Putamen (tissue), 1 donor: ENCODE measurements at regions not wholly inside any gene's neighbourhood (a gene's known extent, or its start where the extent isn't known, plus 50 kb on each side); places are given as distances from the start of the nearest gene placed in this dataset.

Experiments used
- DNase-seq: peaks from one replicate; pipeline ENCODE4 v3.0.0-alpha.2; 2016; ENCODE audit warnings: low spot score

DNA sequence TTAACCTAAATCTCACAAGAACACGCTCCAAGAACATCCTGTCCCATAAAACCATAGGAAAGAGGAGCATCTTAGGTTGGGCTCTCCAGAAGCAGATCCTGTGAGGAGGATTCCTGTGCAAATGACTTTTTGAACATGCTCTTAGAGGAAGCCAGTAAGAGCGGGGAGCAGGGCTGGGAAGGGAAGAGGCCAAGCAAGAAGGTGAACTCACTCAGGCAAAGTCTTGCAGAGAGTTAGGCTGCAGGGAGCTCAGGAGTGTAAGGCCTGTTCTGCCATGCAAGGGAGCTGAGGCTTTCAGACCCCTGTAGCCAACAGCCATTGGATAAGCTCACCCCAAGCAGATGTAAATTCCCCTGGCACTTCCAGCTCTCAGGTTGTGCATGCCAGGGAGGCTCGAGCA, 63.6 kb upstream of the LY86 start:
- DNase-seq = no peak

DNA sequence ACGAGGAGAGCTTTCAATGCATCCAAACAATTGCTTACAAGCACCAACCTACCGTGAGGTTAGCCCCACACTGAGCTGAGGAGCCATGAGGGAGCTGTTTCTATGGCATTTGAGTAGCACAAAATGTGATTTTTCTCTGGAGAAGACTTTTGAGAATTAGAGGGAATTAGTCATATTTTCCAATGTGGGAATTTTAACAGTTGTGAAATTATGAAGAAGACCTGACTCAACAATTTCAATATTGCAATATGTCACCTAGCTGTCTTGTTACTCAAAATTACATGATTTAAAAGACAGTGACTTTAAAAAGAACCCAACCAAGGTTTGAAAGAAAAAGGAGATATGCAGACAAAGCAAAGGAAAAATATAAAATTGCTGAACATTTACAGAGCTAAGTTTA, 62.6 kb upstream of the LY86 start:
- DNase-seq = peak; percentile 56

DNA sequence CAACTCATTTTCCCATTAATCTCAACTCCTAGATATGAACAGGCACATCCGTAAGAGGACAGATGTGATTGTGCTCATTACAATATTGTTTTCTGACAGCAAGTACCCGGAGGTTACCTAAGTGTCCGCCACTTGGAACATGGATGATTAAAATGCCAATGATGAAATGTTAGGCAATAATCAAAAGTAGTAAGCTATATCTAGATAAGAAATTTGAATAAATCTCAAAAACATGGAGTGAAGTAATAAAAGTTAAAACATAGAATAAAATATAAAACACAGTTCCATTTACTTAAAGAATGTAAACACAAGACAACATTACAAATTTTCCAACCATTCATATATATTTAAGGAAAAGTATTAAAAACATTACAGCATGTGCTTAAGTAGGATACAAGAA, 59.2 kb upstream of the LY86 start:
- DNase-seq = no peak

DNA sequence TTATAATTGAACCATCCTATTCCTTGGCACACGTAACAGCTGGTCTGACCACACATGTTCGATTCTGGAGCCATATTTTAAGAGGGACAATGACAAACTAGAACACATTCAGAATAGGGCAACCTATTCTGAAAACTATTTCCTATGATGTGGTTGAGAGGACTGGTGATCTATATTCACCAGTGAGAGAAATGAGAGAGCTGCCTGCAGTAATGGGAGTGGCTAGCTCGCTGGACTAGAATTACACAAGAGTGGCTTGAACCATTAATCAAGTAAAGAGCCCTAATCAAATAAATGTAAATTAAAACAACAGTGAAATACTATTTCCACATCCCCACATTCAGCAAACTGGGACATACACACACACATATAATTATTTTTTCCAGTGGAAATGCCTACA, 55.3 kb upstream of the LY86 start:
- no peak for DNase-seq

DNA sequence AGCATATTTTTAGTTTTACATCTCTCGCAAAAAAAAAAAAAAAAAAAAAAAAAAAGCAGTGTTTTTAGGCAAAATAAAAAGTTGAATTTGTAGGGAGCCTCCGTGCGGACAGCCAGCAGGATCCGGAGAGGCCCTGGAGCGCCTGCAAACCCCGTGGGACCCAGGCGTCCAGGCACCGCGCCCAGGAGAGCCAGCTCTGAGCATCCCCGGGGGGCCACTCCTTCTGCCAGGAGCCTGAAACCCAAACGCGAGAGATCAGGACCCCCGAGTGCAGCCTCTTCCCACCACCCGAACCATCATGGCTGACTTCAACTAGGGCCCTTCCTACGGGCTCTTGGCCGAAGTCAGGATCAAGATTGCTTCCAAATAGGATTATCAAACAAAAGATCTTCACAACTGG, 54.1 kb upstream of the LY86 start:
- no peak for DNase-seq

DNA sequence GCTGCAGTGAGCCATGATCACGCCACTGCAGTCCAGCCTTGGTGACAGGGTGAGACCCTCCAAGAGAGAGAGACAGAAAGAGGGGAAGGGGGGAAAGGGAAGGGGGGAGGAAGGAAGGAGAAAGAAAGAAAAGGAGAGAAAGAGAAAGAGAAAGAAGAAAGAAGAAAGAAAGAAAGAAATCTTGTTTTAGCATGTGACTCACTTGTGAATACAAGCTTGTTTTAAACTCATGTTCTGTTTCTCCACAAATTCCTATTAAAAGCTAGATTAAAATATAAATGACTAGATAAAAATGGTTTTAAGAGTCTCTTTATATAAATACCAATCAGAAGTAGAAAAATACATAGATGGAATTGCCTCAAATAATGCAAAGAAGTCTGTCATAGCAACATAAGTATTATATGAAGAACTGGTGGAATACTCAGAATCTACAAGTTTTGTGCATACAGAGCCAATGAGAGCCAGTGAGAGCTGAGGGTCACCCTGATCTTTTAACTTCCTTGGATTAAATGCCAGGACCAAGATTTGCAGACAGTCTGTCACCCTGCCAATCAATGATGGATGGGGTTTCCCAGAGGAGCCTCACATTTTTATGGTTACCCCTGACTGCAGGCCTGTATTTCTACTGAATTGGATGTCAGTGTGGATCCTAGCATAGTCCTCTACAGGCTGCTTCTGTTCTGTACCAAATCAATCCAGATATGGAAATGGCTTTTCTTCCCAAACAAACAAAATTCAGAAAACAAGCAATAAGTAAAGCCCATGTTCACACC, 50.8 kb upstream of the LY86 start:
- DNase-seq = no peak

DNA sequence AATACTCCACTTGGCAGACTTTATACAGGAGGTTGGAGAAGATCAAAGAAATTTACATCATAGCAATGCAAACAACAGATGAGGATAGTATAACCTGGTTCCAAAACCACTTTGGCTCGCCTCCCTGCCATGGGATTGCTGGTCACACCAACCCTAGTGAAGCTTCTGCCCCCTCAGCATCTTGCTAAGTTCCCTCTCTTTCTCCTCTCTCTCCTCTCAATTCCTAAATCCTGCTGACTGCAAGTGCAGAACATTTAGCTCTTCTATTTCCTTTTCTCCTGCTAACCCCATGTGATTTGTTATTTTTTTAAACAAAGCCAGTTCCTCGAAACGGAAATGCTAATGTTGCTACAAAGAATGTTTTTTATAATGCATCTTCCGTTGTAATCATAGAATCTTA, 50.3 kb upstream of the LY86 start:
- no peak for DNase-seq
